ENCODE measurements at regions not wholly inside any gene's neighbourhood (a gene's known extent, or its start where the extent isn't known, plus 50 kb on each side); places are given as distances from the start of the nearest gene placed in this dataset.
"Not testable (repeated sequence)": the region's sequence is repeated elsewhere in the genome, so short reads cannot be mapped to it uniquely, and the experiment has no call there.

DNA sequence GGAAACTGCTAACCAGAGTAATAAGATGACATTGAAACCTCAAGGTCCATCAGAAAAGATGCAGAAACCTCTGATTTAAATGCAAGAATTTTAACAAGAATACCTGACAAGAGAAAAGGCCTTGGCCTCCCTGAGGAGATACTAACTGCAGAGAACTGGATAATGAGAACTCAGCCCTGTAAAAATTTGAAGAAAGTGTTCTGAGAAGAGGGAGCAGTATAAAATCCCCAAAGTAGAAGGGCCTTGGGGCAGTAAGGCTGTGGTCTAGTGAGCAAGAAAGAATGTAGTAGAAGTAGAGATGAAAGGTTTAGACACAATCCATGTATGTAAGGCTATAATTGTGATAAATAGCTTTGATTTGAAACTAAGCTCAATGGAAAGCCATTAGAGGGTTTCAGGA is 394.1 kb downstream of the ZBBX start:
- TF ChIP-seq, protein P1, sequence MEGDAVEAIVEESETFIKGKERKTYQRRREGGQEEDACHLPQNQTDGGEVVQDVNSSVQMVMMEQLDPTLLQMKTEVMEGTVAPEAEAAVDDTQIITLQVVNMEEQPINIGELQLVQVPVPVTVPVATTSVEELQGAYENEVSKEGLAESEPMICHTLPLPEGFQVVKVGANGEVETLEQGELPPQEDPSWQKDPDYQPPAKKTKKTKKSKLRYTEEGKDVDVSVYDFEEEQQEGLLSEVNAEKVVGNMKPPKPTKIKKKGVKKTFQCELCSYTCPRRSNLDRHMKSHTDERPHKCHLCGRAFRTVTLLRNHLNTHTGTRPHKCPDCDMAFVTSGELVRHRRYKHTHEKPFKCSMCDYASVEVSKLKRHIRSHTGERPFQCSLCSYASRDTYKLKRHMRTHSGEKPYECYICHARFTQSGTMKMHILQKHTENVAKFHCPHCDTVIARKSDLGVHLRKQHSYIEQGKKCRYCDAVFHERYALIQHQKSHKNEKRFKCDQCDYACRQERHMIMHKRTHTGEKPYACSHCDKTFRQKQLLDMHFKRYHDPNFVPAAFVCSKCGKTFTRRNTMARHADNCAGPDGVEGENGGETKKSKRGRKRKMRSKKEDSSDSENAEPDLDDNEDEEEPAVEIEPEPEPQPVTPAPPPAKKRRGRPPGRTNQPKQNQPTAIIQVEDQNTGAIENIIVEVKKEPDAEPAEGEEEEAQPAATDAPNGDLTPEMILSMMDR (IDR thresholded peaks at IDR 0.05; ENCODE audit: low read depth, low read length), result no peak
- in situ Hi-C loops (cut with HindIII; ENCODE audit: low sequenced_read_pairs), result no loop called here
- peak; percentile 9 for DNase-seq (ENCODE audit: low read depth, low spot score)
- H3K4me3 ChIP-seq (ENCODE audit: low read depth, low read length), result no peak overlapping the region

DNA sequence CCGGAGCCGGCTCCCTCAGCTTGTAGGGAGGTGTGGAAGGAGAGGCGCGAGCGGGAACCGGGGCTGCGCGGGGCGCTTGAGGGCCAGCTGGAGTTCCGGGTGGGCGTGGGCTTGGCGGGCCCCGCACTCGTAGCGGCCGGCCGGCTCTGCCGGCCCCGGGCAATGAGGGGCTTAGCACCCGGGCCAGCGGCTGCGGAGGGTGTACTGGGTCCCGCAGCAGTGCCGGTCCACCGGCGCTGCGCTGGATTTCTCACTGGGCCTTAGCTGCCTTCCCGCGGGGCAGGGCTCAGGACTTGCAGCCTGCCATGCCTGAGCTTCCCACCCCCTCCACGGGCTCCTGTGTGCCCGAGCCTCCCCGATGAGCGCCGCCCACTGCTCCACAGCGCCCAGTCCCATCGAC is 404.3 kb downstream of the ZBBX start:
- in situ Hi-C loops (cut with HindIII; ENCODE audit: low sequenced_read_pairs); DNase-seq (ENCODE audit: low read depth, low spot score); H3K4me3 ChIP-seq (ENCODE audit: low read depth, low read length): not testable (repeated sequence)

DNA sequence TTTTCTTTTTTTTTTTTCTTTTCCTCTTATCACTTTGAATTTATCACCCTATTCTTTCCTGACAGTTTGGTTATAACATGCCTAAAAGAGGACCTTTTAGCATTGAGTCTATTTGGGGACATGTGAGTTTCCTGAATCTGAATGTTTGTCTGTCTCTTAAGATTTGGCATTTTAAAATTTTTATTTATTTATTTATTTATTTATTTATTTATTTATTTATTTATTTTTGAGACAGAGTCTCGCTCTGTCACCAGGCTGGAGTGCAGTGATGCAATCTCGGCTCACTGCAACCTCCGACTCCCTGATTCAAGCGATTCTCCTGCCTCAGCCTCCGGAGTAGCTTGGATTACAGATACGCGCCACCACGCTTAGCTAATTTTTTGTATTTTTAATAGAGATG is 412.4 kb downstream of the ZBBX start:
- DNase-seq (ENCODE audit: low read depth, low spot score); H3K4me3 ChIP-seq (ENCODE audit: low read depth, low read length); in situ Hi-C loops (cut with HindIII; ENCODE audit: low sequenced_read_pairs): not testable (repeated sequence)

DNA sequence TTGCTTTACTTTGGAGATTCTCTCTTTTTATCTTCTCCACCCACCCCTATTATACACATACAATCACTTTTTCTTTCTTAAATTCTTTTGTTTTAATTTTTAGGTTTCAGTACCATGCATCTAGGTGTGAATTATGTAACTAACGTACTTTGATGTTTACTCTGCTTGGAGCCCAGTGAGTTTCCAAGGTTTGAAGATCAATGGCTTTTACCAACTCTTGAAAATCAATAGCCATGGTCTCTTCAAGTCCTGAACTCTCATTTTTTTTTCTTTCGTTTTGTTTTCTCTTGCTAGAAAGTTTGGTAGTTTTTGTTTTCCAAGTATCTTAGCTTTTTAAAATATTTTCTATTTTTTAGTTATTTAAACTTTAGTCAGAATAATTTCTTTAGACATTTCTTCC is 417.2 kb downstream of the ZBBX start:
- TF ChIP-seq, protein P1 (IDR thresholded peaks at IDR 0.05; ENCODE audit: low read depth, low read length), result no peak
- no peak for DNase-seq (ENCODE audit: low read depth, low spot score)
- in situ Hi-C loops (cut with HindIII; ENCODE audit: low sequenced_read_pairs), result no loop called here
- no peak overlapping the region for H3K4me3 ChIP-seq (ENCODE audit: low read depth, low read length)

DNA sequence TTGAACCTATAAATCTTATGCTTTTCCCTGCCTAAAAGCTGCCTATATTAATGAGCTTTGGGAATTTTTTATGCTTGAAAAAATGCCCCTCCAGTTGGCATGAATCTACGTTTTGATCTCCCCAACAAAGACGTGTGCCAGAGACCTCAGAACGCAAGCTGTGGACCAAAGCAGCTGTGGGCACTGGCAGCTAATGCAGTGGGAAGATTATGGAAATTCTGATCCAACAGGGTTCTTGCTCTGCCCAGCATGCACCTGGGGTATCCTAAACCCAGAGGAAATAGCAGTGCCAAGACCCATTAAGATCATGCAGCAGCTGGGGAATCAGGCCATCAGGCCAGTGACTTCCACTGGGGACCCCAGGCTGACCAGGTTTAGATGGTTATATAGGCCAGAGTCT is 423.0 kb downstream of the ZBBX start:
- in situ Hi-C loops (cut with HindIII; ENCODE audit: low sequenced_read_pairs), result no loop called here
- TF ChIP-seq, protein P1 (IDR thresholded peaks at IDR 0.05; ENCODE audit: low read depth, low read length), result no peak
- no peak for DNase-seq (ENCODE audit: low read depth, low spot score)
- H3K4me3 ChIP-seq (ENCODE audit: low read depth, low read length), result no peak overlapping the region

DNA sequence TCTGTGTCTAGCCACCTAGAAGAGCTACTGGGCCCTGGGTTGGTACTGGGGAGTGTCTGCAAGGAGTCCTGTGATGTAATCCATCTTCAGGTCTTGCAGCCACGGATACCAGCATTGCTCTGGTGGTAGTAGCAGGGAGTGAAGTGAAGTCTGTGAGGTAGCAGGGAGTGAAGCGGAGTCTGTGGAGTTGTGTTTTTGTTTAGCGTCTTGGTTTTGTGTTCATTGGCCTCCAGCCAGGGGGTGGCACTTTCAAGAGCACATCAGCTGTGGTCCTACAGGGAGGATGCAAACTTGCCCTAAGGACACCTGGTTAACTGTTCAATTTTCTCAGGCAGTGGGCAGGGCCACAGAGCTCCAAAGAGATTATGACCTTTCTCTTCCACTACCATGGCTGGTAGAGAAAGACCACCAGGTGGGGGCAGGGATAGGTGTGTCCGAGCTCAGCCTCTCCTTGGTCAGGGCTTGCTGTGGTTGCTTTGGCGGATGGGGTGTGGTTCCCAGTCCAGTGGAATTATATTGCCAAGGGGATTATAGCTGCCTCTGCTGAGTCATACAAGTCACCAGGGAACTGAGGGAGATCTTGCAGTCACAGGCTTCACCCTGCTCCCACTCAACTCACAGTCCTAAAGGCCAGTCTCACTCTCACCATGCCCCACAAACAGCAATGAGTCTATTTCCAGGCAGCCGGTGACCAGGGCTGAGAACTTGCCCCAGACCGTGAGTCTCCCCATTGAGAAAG is 424.7 kb downstream of the ZBBX start:
- H3K4me3 ChIP-seq (ENCODE audit: low read depth, low read length), result no peak overlapping the region
- in situ Hi-C loops (cut with HindIII; ENCODE audit: low sequenced_read_pairs), result no loop called here
- no peak for DNase-seq (ENCODE audit: low read depth, low spot score)
- TF ChIP-seq, protein P1 (IDR thresholded peaks at IDR 0.05; ENCODE audit: low read depth, low read length), result no peak

DNA sequence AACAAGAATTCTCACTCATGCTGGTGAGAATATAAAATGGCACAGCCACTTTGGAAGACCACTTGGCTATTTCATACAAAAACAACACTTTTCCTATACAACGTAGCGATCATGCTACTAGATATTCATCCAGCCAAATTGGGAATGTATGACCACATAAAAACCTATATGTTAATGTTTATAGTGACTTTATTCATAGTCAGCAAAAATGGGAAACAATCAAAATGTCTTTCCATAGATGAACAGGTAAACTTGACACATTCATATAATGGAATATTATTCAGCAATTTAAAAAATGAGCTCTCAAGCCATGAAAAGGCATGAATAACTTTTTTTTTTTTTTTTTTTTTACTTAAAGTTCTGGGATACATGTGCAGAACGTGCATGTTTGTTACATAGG is 445.2 kb downstream of the ZBBX start:
- no peak overlapping the region for H3K4me3 ChIP-seq (ENCODE audit: low read depth, low read length)
- in situ Hi-C loops (cut with HindIII; ENCODE audit: low sequenced_read_pairs), result no loop called here
- no peak for DNase-seq (ENCODE audit: low read depth, low spot score)
- TF ChIP-seq, protein P1 (IDR thresholded peaks at IDR 0.05; ENCODE audit: low read depth, low read length), result no peak

DNA sequence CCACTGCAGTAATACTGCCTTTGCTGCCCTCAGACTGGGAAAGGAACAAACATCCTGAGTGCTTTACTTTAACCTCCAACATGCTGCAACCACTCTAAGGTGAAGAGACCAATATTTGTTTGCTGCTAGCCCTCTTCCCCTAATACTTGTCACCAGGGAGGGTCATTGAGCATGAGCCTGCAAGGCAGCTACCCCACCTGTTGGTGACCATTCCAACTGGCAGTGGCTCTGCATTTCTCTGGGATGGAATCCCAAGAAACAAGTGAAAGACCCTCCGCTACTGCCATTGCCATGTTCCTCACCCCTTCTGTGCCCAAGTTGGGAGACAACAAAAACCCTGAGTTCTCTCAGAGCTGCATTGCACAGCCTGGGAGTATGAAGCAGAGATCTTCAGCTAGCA is 462.7 kb downstream of the ZBBX start:
- in situ Hi-C loops (cut with HindIII; ENCODE audit: low sequenced_read_pairs), result no loop called here
- H3K4me3 ChIP-seq (ENCODE audit: low read depth, low read length), result no peak overlapping the region
- no peak for DNase-seq (ENCODE audit: low read depth, low spot score)
- TF ChIP-seq, protein P1 (IDR thresholded peaks at IDR 0.05; ENCODE audit: low read depth, low read length), result no peak

Measured in astrocyte of the spinal cord (primary cell).